ENCODE measurements at regions not wholly inside any gene's neighbourhood (a gene's known extent, or its start where the extent isn't known, plus 50 kb on each side); places are given as distances from the start of the nearest gene placed in this dataset.
"Not testable (repeated sequence)": the region's sequence is repeated elsewhere in the genome, so short reads cannot be mapped to it uniquely, and the experiment has no call there.

DNA sequence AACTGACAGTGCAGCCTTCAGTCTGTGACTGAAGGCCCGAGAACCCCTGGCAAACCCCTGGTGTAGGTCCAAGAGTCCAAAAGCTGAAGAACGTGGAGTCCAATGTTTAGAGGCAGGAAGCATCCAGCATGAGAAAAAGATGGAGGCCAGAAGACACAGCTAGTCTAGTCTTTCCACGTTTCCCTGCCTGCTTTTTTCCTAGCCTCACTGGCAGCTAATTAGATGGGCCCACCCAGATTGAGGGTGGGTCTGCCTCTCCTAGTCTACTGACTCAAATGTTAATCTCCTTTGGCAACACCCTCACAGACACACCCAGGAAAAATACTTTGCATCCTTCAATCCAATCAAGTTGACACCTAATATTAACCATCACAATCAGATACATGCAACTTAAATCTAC, 87.8 kb downstream of the TENT5D start:
- H3K4me1 ChIP-seq; H3K36me3 ChIP-seq; H3K9me3 ChIP-seq; H3K27me3 ChIP-seq; DNase-seq; H3K4me3 ChIP-seq (ENCODE audit: low read depth, low read length): not testable (repeated sequence)

GRCh38 chrX:80511969-80512760, 91.9 kb downstream of the TENT5D start:
- DNase-seq = no peak
- Histone ChIP-seq H3K36me3 (no peaks in the 10 kb centered on the region), H3K27me3 (no peaks in the 10 kb centered on the region), H3K4me3 (ENCODE audit: low read depth, low read length) (no peak overlapping the region), H3K4me1 (no peaks in the 10 kb centered on the region), H3K9me3 (no peaks in the 10 kb centered on the region)
- TF ChIP-seq, protein P1, sequence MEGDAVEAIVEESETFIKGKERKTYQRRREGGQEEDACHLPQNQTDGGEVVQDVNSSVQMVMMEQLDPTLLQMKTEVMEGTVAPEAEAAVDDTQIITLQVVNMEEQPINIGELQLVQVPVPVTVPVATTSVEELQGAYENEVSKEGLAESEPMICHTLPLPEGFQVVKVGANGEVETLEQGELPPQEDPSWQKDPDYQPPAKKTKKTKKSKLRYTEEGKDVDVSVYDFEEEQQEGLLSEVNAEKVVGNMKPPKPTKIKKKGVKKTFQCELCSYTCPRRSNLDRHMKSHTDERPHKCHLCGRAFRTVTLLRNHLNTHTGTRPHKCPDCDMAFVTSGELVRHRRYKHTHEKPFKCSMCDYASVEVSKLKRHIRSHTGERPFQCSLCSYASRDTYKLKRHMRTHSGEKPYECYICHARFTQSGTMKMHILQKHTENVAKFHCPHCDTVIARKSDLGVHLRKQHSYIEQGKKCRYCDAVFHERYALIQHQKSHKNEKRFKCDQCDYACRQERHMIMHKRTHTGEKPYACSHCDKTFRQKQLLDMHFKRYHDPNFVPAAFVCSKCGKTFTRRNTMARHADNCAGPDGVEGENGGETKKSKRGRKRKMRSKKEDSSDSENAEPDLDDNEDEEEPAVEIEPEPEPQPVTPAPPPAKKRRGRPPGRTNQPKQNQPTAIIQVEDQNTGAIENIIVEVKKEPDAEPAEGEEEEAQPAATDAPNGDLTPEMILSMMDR (IDR thresholded peaks at IDR 0.05; ENCODE audit: low read depth, low read length) = no peak

DNA sequence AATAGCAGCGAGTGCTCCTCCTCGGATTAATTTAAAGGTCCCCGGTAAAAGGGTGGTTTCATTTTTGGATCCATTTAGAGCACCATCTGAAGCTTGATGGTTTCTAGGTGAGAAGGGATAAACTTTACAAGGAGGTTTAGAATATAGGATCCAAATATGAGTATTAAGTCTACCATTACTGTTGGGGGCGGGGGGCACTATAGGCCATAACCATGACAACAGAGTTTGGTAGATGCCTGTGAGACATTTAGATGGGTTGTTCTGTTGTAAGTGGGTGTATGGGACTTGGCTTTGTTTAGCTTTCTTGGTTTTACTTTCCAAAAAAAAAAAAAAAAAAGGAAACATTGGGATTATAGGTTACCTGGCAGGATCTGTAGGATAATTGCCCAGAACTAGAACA, 92.7 kb downstream of the TENT5D start:
- TF ChIP-seq, protein P1 (IDR thresholded peaks at IDR 0.05; ENCODE audit: low read depth, low read length) = no peak
- DNase-seq = no peak
- Histone ChIP-seq H3K27me3 (no peaks in the 10 kb centered on the region), H3K36me3 (no peaks in the 10 kb centered on the region), H3K9me3 (no peaks in the 10 kb centered on the region), H3K4me3 (ENCODE audit: low read depth, low read length) (no peak overlapping the region), H3K4me1 (no peaks in the 10 kb centered on the region)

DNA sequence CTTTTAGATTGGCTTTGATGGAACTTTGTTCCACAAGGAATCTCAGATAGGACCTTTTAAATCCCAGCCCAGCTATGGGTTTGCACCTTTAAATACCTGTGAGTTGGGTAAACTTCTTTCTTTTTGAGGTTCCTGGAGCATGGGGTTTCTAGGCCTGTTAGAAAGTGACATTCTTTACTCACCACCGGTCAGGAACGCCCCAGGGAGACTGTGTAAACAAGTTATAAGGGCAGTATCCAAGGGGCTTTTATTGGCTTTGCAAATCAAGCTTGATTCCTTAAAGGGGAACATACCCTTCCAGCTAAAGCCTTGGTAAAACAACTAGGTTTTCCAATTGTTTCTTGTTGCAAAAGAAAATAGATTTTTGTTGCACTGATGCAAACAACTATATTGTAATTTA, 93.4 kb downstream of the TENT5D start:
- no peak for DNase-seq
- Histone ChIP-seq H3K27me3 (no peaks in the 10 kb centered on the region), H3K9me3 (no peaks in the 10 kb centered on the region), H3K4me1 (no peaks in the 10 kb centered on the region), H3K36me3 (no peaks in the 10 kb centered on the region), H3K4me3 (ENCODE audit: low read depth, low read length) (no peak overlapping the region)
- TF ChIP-seq, protein P1 (IDR thresholded peaks at IDR 0.05; ENCODE audit: low read depth, low read length) = no peak

DNA sequence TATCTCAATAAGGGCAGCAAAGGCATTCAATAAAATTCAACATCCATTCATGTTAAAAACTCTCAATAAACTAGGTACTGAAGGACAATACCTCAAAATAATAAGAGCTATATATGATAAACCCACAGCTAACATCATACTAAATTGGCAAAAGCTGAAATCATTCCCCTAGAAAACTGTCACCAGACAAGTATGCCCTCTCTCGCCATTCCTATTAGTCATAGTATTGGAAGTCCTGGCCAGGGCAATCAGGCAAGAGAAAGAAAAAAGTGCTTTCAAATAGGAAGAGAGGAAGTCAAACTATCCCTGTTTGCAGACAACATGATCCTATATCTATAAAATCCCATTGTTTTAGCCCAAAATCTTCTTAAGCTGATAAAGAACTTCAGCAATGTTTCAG, 116.8 kb downstream of the TENT5D start:
- DNase-seq = no peak
- Histone ChIP-seq H3K4me3 (ENCODE audit: low read depth, low read length) (no peak overlapping the region), H3K4me1 (no peaks in the 10 kb centered on the region)

GRCh38 chrX:80550722-80551121, 130.5 kb downstream of the TENT5D start:
- no peaks in the 10 kb centered on the region for H3K36me3 ChIP-seq
- H3K27me3 ChIP-seq = no peaks in the 10 kb centered on the region
- no peak overlapping the region for H3K4me3 ChIP-seq (ENCODE audit: low read depth, low read length)
- no peaks in the 10 kb centered on the region for H3K9me3 ChIP-seq
- TF ChIP-seq, protein P1 (IDR thresholded peaks at IDR 0.05; ENCODE audit: low read depth, low read length) = no peak; the same call in 1 of the 2 replicates
- no peaks in the 10 kb centered on the region for H3K4me1 ChIP-seq
- DNase-seq = no peak

More for the DNA sequence above, 116.8 kb downstream of the TENT5D start:
- TF ChIP-seq, protein P1 (IDR thresholded peaks at IDR 0.05; ENCODE audit: low read depth, low read length) = no peak
- Histone ChIP-seq H3K36me3 (no peaks in the 10 kb centered on the region), H3K9me3 (no peaks in the 10 kb centered on the region), H3K27me3 (no peaks in the 10 kb centered on the region)
